ENCODE measurements at regions not wholly inside any gene's neighbourhood (a gene's known extent, or its start where the extent isn't known, plus 50 kb on each side); places are given as distances from the start of the nearest gene placed in this dataset.

DNA sequence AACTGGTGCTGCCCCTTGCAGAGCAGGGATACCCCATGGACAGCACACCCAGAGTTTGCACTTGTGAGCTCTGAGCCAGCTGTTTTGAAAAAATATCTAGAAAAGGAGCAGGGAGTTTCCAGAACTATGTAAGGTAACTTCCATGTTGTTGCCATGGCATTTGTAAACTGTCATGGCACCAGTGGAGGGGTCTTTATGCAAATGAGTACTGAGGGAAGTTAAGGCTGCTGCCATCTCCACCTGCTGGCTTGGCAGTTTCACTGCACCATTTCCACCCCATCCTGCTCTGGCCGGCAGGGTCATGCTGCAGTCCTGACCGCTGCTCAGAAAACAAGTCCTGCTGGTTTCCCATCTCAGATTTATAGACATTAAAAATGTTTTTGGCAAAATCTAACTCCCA lies 52.3 kb upstream of the SNTG2 start:
- DNase-seq (ENCODE audit: low read depth), result no peak
- TF ChIP-seq, protein P1, sequence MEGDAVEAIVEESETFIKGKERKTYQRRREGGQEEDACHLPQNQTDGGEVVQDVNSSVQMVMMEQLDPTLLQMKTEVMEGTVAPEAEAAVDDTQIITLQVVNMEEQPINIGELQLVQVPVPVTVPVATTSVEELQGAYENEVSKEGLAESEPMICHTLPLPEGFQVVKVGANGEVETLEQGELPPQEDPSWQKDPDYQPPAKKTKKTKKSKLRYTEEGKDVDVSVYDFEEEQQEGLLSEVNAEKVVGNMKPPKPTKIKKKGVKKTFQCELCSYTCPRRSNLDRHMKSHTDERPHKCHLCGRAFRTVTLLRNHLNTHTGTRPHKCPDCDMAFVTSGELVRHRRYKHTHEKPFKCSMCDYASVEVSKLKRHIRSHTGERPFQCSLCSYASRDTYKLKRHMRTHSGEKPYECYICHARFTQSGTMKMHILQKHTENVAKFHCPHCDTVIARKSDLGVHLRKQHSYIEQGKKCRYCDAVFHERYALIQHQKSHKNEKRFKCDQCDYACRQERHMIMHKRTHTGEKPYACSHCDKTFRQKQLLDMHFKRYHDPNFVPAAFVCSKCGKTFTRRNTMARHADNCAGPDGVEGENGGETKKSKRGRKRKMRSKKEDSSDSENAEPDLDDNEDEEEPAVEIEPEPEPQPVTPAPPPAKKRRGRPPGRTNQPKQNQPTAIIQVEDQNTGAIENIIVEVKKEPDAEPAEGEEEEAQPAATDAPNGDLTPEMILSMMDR (IDR thresholded peaks at IDR 0.05; ENCODE audit: insufficient read depth, low read depth, low read length, missing control alignments), result no peak
- no peak overlapping the region for H3K4me3 ChIP-seq (ENCODE audit: low read length)

DNA sequence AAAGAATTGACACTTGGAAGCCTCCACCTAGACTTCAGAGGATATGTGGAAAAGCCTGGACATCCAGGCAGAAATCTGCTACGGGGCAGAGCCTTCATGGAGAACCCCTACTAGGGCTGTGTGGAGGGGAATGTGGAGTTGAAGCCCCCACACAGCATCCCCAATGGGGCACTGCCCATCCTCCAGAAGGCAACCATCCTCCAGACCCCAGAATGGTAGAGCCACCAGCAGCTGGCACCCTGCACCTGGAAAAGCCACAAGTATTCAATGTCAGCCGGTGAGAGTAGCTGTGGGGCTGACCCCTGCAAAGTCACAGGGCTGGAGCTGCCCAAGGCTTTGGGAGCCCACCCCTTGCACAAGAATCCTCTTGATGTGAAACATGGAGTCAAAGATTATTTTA lies 53.6 kb upstream of the SNTG2 start:
- no peak for DNase-seq (ENCODE audit: low read depth)
- TF ChIP-seq, protein P1 (IDR thresholded peaks at IDR 0.05; ENCODE audit: insufficient read depth, low read depth, low read length, missing control alignments), result no peak
- H3K4me3 ChIP-seq (ENCODE audit: low read length), result no peak overlapping the region

DNA sequence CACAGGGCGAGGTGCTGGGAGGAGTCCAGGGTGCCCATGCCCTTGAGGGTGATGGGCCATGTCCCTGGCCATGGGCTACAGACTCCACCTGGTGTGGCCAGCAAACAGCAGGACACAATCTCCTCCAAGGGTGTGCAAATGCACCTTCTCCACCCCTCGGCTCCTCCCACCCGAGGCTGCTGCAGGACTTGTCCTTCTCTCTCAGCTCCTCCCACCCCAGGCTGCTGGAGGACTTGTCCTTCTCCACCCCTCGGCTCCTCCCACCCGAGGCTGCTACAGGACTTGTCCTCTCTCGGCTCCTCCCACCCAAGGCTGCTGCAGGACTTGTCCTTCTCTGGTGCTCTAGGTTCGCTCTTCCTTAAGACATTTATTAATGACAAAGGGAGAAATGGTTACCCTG lies 57.3 kb upstream of the SNTG2 start:
- no peak for DNase-seq (ENCODE audit: low read depth)
- no peak overlapping the region for H3K4me3 ChIP-seq (ENCODE audit: low read length)
- TF ChIP-seq, protein P1 (IDR thresholded peaks at IDR 0.05; ENCODE audit: insufficient read depth, low read depth, low read length, missing control alignments), result no peak

DNA sequence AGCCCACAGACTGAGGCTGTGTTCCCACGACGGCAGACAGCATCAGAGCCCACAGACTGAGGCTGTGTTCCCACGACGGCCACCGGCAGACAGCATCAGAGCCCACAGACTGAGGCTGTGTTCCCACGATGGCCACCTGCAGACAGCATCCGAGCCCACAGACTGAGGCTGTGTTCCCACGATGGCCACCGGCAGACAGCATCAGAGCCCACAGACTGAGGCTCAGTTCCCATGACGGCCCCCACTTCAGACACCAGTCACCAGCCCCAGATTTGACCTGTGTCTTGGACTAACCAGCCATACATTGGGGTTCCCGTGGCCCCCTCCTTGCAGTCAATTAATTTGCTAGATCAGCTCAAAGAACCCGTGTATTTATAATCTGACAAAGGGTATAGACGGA lies 57.8 kb upstream of the SNTG2 start:
- TF ChIP-seq, protein P1 (IDR thresholded peaks at IDR 0.05; ENCODE audit: insufficient read depth, low read depth, low read length, missing control alignments), result no peak
- no peak for DNase-seq (ENCODE audit: low read depth)
- no peak overlapping the region for H3K4me3 ChIP-seq (ENCODE audit: low read length)

DNA sequence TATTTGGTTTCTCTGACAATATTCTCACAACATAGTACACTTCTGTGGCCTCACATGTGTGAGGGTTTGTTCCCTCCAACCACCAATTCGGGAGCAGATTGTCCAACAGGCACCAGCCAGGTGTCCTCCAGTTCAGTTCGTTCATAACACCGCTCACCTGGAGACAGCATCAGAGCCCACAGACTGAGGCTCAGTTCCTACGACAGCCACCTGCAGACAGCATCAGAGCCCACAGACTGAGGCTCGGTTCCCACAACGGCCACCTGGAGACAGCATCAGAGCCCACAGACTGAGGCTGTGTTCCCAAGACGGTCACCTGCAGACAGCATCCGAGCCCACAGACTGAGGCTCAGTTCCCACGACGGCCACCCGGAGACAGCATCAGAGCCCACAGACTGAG lies 58.2 kb upstream of the SNTG2 start:
- DNase-seq (ENCODE audit: low read depth), result no peak
- TF ChIP-seq, protein P1 (IDR thresholded peaks at IDR 0.05; ENCODE audit: insufficient read depth, low read depth, low read length, missing control alignments), result no peak
- no peak overlapping the region for H3K4me3 ChIP-seq (ENCODE audit: low read length)

DNA sequence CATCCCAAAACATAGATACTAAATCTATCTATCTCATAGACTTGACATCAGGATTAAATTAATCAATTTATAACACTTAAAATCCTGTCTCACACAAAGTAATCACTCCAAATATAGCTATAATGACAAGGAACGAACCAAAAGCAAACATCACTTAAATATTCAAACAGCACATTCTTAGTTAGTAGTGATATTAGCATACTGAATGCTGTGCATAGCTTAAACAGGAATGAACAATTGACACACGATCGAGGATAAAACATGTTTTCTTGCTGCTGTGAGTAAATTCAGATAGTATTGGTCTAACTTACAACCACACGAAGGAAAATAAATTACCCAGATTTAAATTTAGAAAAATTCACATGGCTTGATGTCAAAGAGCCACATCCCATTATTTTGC lies 58.9 kb upstream of the SNTG2 start:
- TF ChIP-seq, protein P1 (IDR thresholded peaks at IDR 0.05; ENCODE audit: insufficient read depth, low read depth, low read length, missing control alignments), result no peak
- no peak for DNase-seq (ENCODE audit: low read depth)
- H3K4me3 ChIP-seq (ENCODE audit: low read length), result no peak overlapping the region

DNA sequence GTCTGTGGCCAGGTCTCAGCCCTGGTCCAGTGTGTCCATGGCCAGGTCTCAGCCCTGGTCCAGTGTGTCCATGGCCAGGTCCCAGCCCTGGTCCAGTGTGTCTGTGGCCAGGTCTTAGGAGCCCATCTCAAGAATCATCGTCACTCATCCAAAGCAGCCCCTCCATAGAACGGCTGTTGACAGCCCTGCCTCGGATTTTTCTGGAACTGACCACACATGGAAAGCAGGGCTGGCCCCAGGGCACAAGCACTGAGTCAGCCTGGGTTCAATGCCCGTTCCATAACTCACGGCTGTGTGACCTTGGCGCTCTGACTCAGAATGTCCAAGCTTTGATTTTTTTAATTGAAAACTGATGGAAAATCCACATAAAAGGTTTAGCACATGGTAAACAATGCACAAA lies 59.9 kb upstream of the SNTG2 start:
- no peak for DNase-seq (ENCODE audit: low read depth)
- H3K4me3 ChIP-seq (ENCODE audit: low read length), result no peak overlapping the region
- TF ChIP-seq, protein P1 (IDR thresholded peaks at IDR 0.05; ENCODE audit: insufficient read depth, low read depth, low read length, missing control alignments), result no peak

Measured in epithelial cell of esophagus (primary cell).